ENCODE measurements at regions not wholly inside any gene's neighbourhood (a gene's known extent, or its start where the extent isn't known, plus 50 kb on each side); places are given as distances from the start of the nearest gene placed in this dataset.

GRCh38 chr10:128627811-128628210 lies 501.6 kb upstream of the MKI67 start:
- no peak for DNase-seq

GRCh38 chr10:128628252-128628651 lies 502.0 kb upstream of the MKI67 start:
- H3K27ac Mint-ChIP-seq = no peak overlapping the region
- H3K4me1 Mint-ChIP-seq = no peaks in the 10 kb centered on the region
- ATAC-seq = no peak
- H3K36me3 Mint-ChIP-seq (ENCODE audit: low read depth) = no peaks in the 10 kb centered on the region
- CTCF ChIA-PET = interaction anchor here (0.5 to 0.6 kb wide), 2 partner anchors 69 to 82 kb away, joined by 3 to 4 read pairs; no protein-coding TSS in a partner anchor
- H3K9me3 Mint-ChIP-seq (ENCODE audit: low read depth) = no peaks in the 10 kb centered on the region
- DNase-seq = no peak
- intact Hi-C loops (cut with DNase I, micrococcal nuclease) = no loop called here
- H3K4me3 Mint-ChIP-seq = no peak overlapping the region
- H3K27me3 Mint-ChIP-seq = peaks cover 1% of the 10 kb centered on the region
- POLR2A ChIA-PET = no interaction called here

More at GRCh38 chr10:128627811-128628210, 501.6 kb upstream of the MKI67 start:
- H3K4me3 Mint-ChIP-seq = no peak overlapping the region
- H3K36me3 Mint-ChIP-seq (ENCODE audit: low read depth) = no peaks in the 10 kb centered on the region
- H3K27me3 Mint-ChIP-seq = peaks cover 1% of the 10 kb centered on the region
- POLR2A ChIA-PET = no interaction called here
- intact Hi-C loops (cut with DNase I, micrococcal nuclease) = no loop called here
- CTCF ChIA-PET = interaction anchor here (0.5 to 0.6 kb wide), 2 partner anchors 69 to 82 kb away, joined by 3 to 4 read pairs; no protein-coding TSS in a partner anchor
- no peaks in the 10 kb centered on the region for H3K4me1 Mint-ChIP-seq
- ATAC-seq = no peak
- no peak overlapping the region for H3K27ac Mint-ChIP-seq
- H3K9me3 Mint-ChIP-seq (ENCODE audit: low read depth) = no peaks in the 10 kb centered on the region

GRCh38 chr10:128629111-128630096 lies 503.2 kb upstream of the MKI67 start:
- intact Hi-C loops (cut with DNase I, micrococcal nuclease) = loop anchor here (5.0 to 10.0 kb wide), 3 partner anchors 225 to 1338 kb away; no protein-coding TSS in a partner anchor
- Mint-ChIP-seq H3K27ac (no peak overlapping the region), H3K9me3 (ENCODE audit: low read depth) (no peaks in the 10 kb centered on the region), H3K27me3 (peaks cover 5% of the 10 kb centered on the region), H3K4me3 (no peak overlapping the region), H3K4me1 (no peaks in the 10 kb centered on the region), H3K36me3 (ENCODE audit: low read depth) (no peaks in the 10 kb centered on the region)
- POLR2A ChIA-PET = no interaction called here
- CTCF ChIA-PET = no interaction called here
- ATAC-seq (no peak), DNase-seq (no peak)

- H3K4me1 Mint-ChIP-seq = no peaks in the 10 kb centered on the region
- H3K27ac Mint-ChIP-seq = no peak overlapping the region
- ChIA-PET CTCF (interaction anchor here (1.5 kb wide), 1 partner anchor 48 kb away, joined by 5 read pairs; no protein-coding TSS in a partner anchor), POLR2A (no interaction called here)
- ATAC-seq = no peak
- peaks cover 4% of the 10 kb centered on the region for H3K27me3 Mint-ChIP-seq
- H3K9me3 Mint-ChIP-seq (ENCODE audit: low read depth) = no peaks in the 10 kb centered on the region
- H3K36me3 Mint-ChIP-seq (ENCODE audit: low read depth) = no peaks in the 10 kb centered on the region
- intact Hi-C loops (cut with DNase I, micrococcal nuclease) = loop anchor here (5.0 to 10.0 kb wide), 3 partner anchors 224 to 1336 kb away; no protein-coding TSS in a partner anchor
- no peak for DNase-seq
- H3K4me3 Mint-ChIP-seq = no peak overlapping the region
Observed at GRCh38 chr10:128630787-128631252, 504.6 kb upstream of the MKI67 start.

- intact Hi-C loops (cut with DNase I, micrococcal nuclease) = loop anchor here (5.0 to 10.0 kb wide), 3 partner anchors 223 to 1335 kb away; no protein-coding TSS in a partner anchor
- Mint-ChIP-seq H3K9me3 (ENCODE audit: low read depth) (no peaks in the 10 kb centered on the region), H3K4me3 (no peak overlapping the region), H3K4me1 (peaks cover 3% of the 10 kb centered on the region), H3K27me3 (peaks cover 4% of the 10 kb centered on the region), H3K36me3 (ENCODE audit: low read depth) (no peaks in the 10 kb centered on the region), H3K27ac (no peak overlapping the region)
- DNase-seq = no peak
- no peak for ATAC-seq
- ChIA-PET CTCF (interaction anchor here (0.9 to 1.5 kb wide), 2 partner anchors 47 to 647 kb away, joined by 3 to 5 read pairs; no protein-coding TSS in a partner anchor), POLR2A (no interaction called here)
Observed at GRCh38 chr10:128631801-128632241, 505.6 kb upstream of the MKI67 start.

GRCh38 chr10:128632694-128633093 lies 506.5 kb upstream of the MKI67 start:
- intact Hi-C loops (cut with DNase I, micrococcal nuclease) = loop anchor here (5.0 to 10.0 kb wide), 3 partner anchors 222 to 1335 kb away; no protein-coding TSS in a partner anchor
- H3K27me3 Mint-ChIP-seq = peaks cover 4% of the 10 kb centered on the region
- ATAC-seq (no peak), DNase-seq (no peak)
- no peaks in the 10 kb centered on the region for H3K9me3 Mint-ChIP-seq (ENCODE audit: low read depth)
- H3K4me1 Mint-ChIP-seq = peaks cover 4% of the 10 kb centered on the region
- no peaks in the 10 kb centered on the region for H3K36me3 Mint-ChIP-seq (ENCODE audit: low read depth)
- H3K4me3 Mint-ChIP-seq = no peak overlapping the region
- POLR2A ChIA-PET = no interaction called here
- CTCF ChIA-PET = no interaction called here
- no peak overlapping the region for H3K27ac Mint-ChIP-seq

GRCh38 chr10:128633864-128634540 lies 507.8 kb upstream of the MKI67 start:
- H3K9me3 Mint-ChIP-seq (ENCODE audit: low read depth) = peaks cover 2% of the 10 kb centered on the region
- peaks cover 4% of the 10 kb centered on the region for H3K4me1 Mint-ChIP-seq
- H3K27ac Mint-ChIP-seq = no peak overlapping the region
- DNase-seq = no peak
- POLR2A ChIA-PET = no interaction called here
- intact Hi-C loops (cut with DNase I, micrococcal nuclease) = loop anchor here (5.0 to 10.0 kb wide), 3 partner anchors 221 to 1333 kb away; no protein-coding TSS in a partner anchor
- peaks cover 2% of the 10 kb centered on the region for H3K36me3 Mint-ChIP-seq (ENCODE audit: low read depth)
- no peak for ATAC-seq
- H3K27me3 Mint-ChIP-seq = peaks cover 6% of the 10 kb centered on the region
- no peak overlapping the region for H3K4me3 Mint-ChIP-seq
- CTCF ChIA-PET = no interaction called here

- H3K36me3 Mint-ChIP-seq (ENCODE audit: low read depth) = peaks cover 2% of the 10 kb centered on the region
- DNase-seq (peak; percentile 23), ATAC-seq (peak; percentile 75)
- CTCF ChIA-PET = interaction anchor here (0.9 kb wide), 1 partner anchor 255 kb away, joined by 3 read pairs; no protein-coding TSS in a partner anchor
- no peak overlapping the region for H3K27ac Mint-ChIP-seq
- POLR2A ChIA-PET = no interaction called here
- intact Hi-C loops (cut with DNase I, micrococcal nuclease) = no loop called here
- peaks cover 2% of the 10 kb centered on the region for H3K9me3 Mint-ChIP-seq (ENCODE audit: low read depth)
- H3K4me1 Mint-ChIP-seq = no peaks in the 10 kb centered on the region
- H3K27me3 Mint-ChIP-seq = peaks cover 4% of the 10 kb centered on the region
- H3K4me3 Mint-ChIP-seq = no peak overlapping the region
Observed at GRCh38 chr10:128642023-128642422, 515.8 kb upstream of the MKI67 start.

GRCh38 chr10:128642502-128642901 lies 516.3 kb upstream of the MKI67 start:
- DNase-seq = no peak
- POLR2A ChIA-PET = no interaction called here
- CTCF ChIA-PET = no interaction called here
- Mint-ChIP-seq H3K27me3 (peaks cover 4% of the 10 kb centered on the region), H3K4me1 (no peaks in the 10 kb centered on the region), H3K36me3 (ENCODE audit: low read depth) (peaks cover 2% of the 10 kb centered on the region), H3K4me3 (no peak overlapping the region), H3K27ac (no peak overlapping the region), H3K9me3 (ENCODE audit: low read depth) (peaks cover 2% of the 10 kb centered on the region)
- intact Hi-C loops (cut with DNase I, micrococcal nuclease) = no loop called here
- ATAC-seq = no peak

- ATAC-seq (no peak), DNase-seq (no peak)
- ChIA-PET CTCF (no interaction called here), POLR2A (no interaction called here)
- intact Hi-C loops (cut with DNase I, micrococcal nuclease) = no loop called here
- Mint-ChIP-seq H3K27ac (no peak overlapping the region), H3K9me3 (ENCODE audit: low read depth) (peaks cover 2% of the 10 kb centered on the region), H3K27me3 (peaks cover 4% of the 10 kb centered on the region), H3K4me1 (no peaks in the 10 kb centered on the region), H3K36me3 (ENCODE audit: low read depth) (peaks cover 2% of the 10 kb centered on the region), H3K4me3 (no peak overlapping the region)
Observed at GRCh38 chr10:128643658-128644057, 517.4 kb upstream of the MKI67 start.

- CTCF ChIA-PET = no interaction called here
- H3K4me3 Mint-ChIP-seq = no peak overlapping the region
- H3K27ac Mint-ChIP-seq = no peak overlapping the region
- no peaks in the 10 kb centered on the region for H3K4me1 Mint-ChIP-seq
- H3K9me3 Mint-ChIP-seq (ENCODE audit: low read depth) = no peaks in the 10 kb centered on the region
- no peaks in the 10 kb centered on the region for H3K36me3 Mint-ChIP-seq (ENCODE audit: low read depth)
- POLR2A ChIA-PET = no interaction called here
- no peak for DNase-seq
- peaks cover 3% of the 10 kb centered on the region for H3K27me3 Mint-ChIP-seq
- ATAC-seq = no peak
- intact Hi-C loops (cut with DNase I, micrococcal nuclease) = no loop called here
Observed at GRCh38 chr10:128645486-128645885, 519.3 kb upstream of the MKI67 start.

All from activated CD4-positive, alpha-beta T cell treated with anti-CD3 and anti-CD28 coated beads for 36 hours (primary cell).